H1 (cell line): ENCODE measurements at regions not wholly inside any gene's neighbourhood (a gene's known extent, or its start where the extent isn't known, plus 50 kb on each side); places are given as distances from the start of the nearest gene placed in this dataset.

Experiments
- CTCF ChIA-PET: fragments of 300-600 bp; sonication (Branson Sonifier 250); formaldehyde crosslinking; loops from one replicate; lab custom pipeline; 2021; ENCODE audit not compliant: partially characterized antibody; lab: Charles Lee
- POLR2A ChIA-PET: fragments of 300-600 bp; sonication (Branson Sonifier 250); formaldehyde crosslinking; loops from one replicate; lab custom pipeline; 2021; ENCODE audit warnings: inconsistent platforms; ENCODE audit not compliant: partially characterized antibody; lab: Charles Lee
- DNase-seq, 2 experiments: peaks; one replicate each; pipeline versions ENCODE4 v3.0.0 to v3.0.0-alpha.2; 2010 to 2022; ENCODE audit warnings: low spot score in 2 of 2, low read depth in 1 of 2, mixed read lengths in 1 of 2
- FAIRE-seq: peaks from 2 replicates; lab custom pipeline; 2011; peaks lifted over from hg19 to GRCh38; lab: Jason Lieb, UNC
- H2AFZ ChIP-seq: 2 replicates; pipeline ENCODE4 v1.8.1; 2012; ENCODE audit warnings: low read length, inconsistent platforms
- H2AK5ac ChIP-seq: 2 replicates; pipeline ENCODE4 v1.6.1; 2013; ENCODE audit warnings: low read depth, low read length
- H2BK120ac ChIP-seq: replicated peaks from 2 replicates; pipeline ENCODE3; 2013; ENCODE audit warnings: low read depth, low read length, inconsistent platforms
- H2BK12ac ChIP-seq: 2 replicates; pipeline ENCODE4 v1.6.1; 2013; ENCODE audit warnings: low read depth, low read length
- H2BK15ac ChIP-seq: 2 replicates; pipeline ENCODE4 v1.6.1; 2013; ENCODE audit warnings: low read length
- H2BK20ac ChIP-seq: 2 replicates; pipeline ENCODE4 v1.6.1; 2013; ENCODE audit warnings: low read length
- H2BK5ac ChIP-seq: 2 replicates; pipeline ENCODE4 v1.6.1; 2013; ENCODE audit warnings: low read depth, low read length
- H3K14ac ChIP-seq: 2 replicates; pipeline ENCODE4 v1.6.1; 2013; ENCODE audit warnings: inconsistent platforms; ENCODE audit not compliant: insufficient read length
- H3K18ac ChIP-seq: 2 replicates; pipeline ENCODE4 v1.6.1; 2013; ENCODE audit warnings: low read length; ENCODE audit errors: extremely low read depth
- H3K23ac ChIP-seq: 2 replicates; pipeline ENCODE4 v1.6.1; 2013; ENCODE audit warnings: inconsistent platforms; ENCODE audit not compliant: insufficient read length
- H3K23me2 ChIP-seq: 2 replicates; pipeline ENCODE4 v1.6.1; 2013; ENCODE audit warnings: low read depth, low read length
- H3K27ac ChIP-seq: 2 replicates; pipeline ENCODE4 v1.6.1; 2011; ENCODE audit warnings: low read depth, low read length, inconsistent platforms
- H3K27me3 ChIP-seq, 4 experiments: replicated peaks in 1 of 4; 1 replicate in 1 of 4; 2 replicates in 3 of 4; pipeline versions ENCODE4 v1.6.1 to v1.8.1; 2011 to 2013; ENCODE audit warnings: low read length in 3 of 4, mild to moderate bottlenecking in 3 of 4, inconsistent platforms in 2 of 4, mixed read lengths in 2 of 4, moderate library complexity in 1 of 4; ENCODE audit not compliant: control insufficient read depth in 3 of 4, insufficient read depth in 3 of 4; ENCODE audit errors: extremely low read depth in 1 of 4
- H3K36me3 ChIP-seq, 4 experiments: 2 replicates each; pipeline versions ENCODE4 v1.6.1 to v1.8.1; 2011 to 2013; ENCODE audit warnings: mild to moderate bottlenecking in 4 of 4, low read length in 3 of 4, moderate library complexity in 2 of 4, control low read depth in 1 of 4, inconsistent platforms in 1 of 4; ENCODE audit not compliant: insufficient read depth in 4 of 4, control insufficient read depth in 2 of 4
- H3K4ac ChIP-seq: replicated peaks from 2 replicates; pipeline ENCODE3; 2013; ENCODE audit warnings: low read length, low read depth, mixed read lengths, inconsistent platforms; ENCODE audit not compliant: insufficient read length
- H3K4me1 ChIP-seq, 4 experiments: replicated peaks in 1 of 4; 1 replicate in 1 of 4; 2 replicates in 3 of 4; pipeline versions ENCODE4 v1.6.1 to v1.8.1; 2011 to 2013; ENCODE audit warnings: low read length in 3 of 4, inconsistent platforms in 2 of 4, mixed read lengths in 1 of 4; ENCODE audit not compliant: insufficient read depth in 4 of 4, control insufficient read depth in 3 of 4
- H3K4me2 ChIP-seq, 2 experiments: 2 replicates each; pipeline versions ENCODE4 v1.6.1 to v1.8.1; 2011 to 2013; ENCODE audit warnings: low read depth in 2 of 2, low read length in 2 of 2, control low read depth in 1 of 2, inconsistent platforms in 1 of 2, mild to moderate bottlenecking in 1 of 2; ENCODE audit not compliant: insufficient read depth in 1 of 2
- H3K4me3 ChIP-seq, 4 experiments: fragments of 200-600, 300-600 bp in 1 of 4; sonication (generic), shearing (Covaris generic), sonication (Bioruptor Twin) in 1 of 4; 2 replicates each; pipeline versions ENCODE4 v1.5.1 to v1.8.1; 2011 to 2016; ENCODE audit warnings: low read length in 4 of 4, low read depth in 3 of 4, control low read depth in 2 of 4, inconsistent platforms in 2 of 4, mild to moderate bottlenecking in 2 of 4, mixed read lengths in 1 of 4, moderate library complexity in 1 of 4; ENCODE audit not compliant: insufficient read depth in 2 of 4; ENCODE audit errors: extremely low read depth in 1 of 4
- H3K56ac ChIP-seq: replicated peaks from 2 replicates; pipeline ENCODE3; 2013; ENCODE audit warnings: low read depth, mild to moderate bottlenecking, mixed read lengths, low read length, inconsistent platforms; ENCODE audit not compliant: insufficient read length
- H3K79me1 ChIP-seq: 2 replicates; pipeline ENCODE4 v1.6.1; 2013; ENCODE audit warnings: low read depth, low read length, control low read depth
- H3K79me2 ChIP-seq, 2 experiments: 2 replicates each; pipeline versions ENCODE4 v1.6.1 to v1.8.1; 2012 to 2013; ENCODE audit warnings: low read length in 2 of 2, mild to moderate bottlenecking in 2 of 2, inconsistent platforms in 1 of 2; ENCODE audit not compliant: insufficient read depth in 2 of 2, control insufficient read depth in 1 of 2
- H3K9ac ChIP-seq, 4 experiments: replicated peaks in 1 of 4; 1 replicate in 1 of 4; 2 replicates in 3 of 4; pipeline versions ENCODE4 v1.6.1 to v1.8.1; 2011 to 2013; ENCODE audit warnings: low read depth in 3 of 4, low read length in 3 of 4, control low read depth in 2 of 4, mild to moderate bottlenecking in 2 of 4, moderate library complexity in 2 of 4, inconsistent platforms in 1 of 4; ENCODE audit errors: extremely low read depth in 1 of 4
- H3K9me3 ChIP-seq, 2 experiments: 2 replicates each; pipeline versions ENCODE4 v1.6.1 to v1.8.1; 2012 to 2013; ENCODE audit warnings: mild to moderate bottlenecking in 2 of 2, moderate library complexity in 2 of 2, control low read depth in 1 of 2, inconsistent platforms in 1 of 2, low read depth in 1 of 2, low read length in 1 of 2, mixed read lengths in 1 of 2; ENCODE audit not compliant: insufficient read depth in 2 of 2
- H4K20me1 ChIP-seq, 2 experiments: replicated peaks in 1 of 2; 2 replicates each; pipeline versions ENCODE3 to v1.8.1; 2011 to 2013; ENCODE audit warnings: inconsistent platforms in 2 of 2, low read length in 2 of 2, mild to moderate bottlenecking in 1 of 2; ENCODE audit not compliant: insufficient read depth in 2 of 2, control insufficient read depth in 1 of 2
- H4K5ac ChIP-seq: 2 replicates; pipeline ENCODE4 v1.6.1; 2013; ENCODE audit warnings: low read length, low read depth, mixed read lengths, inconsistent platforms; ENCODE audit not compliant: insufficient read length
- H4K8ac ChIP-seq: 2 replicates; pipeline ENCODE4 v1.8.0; 2013; ENCODE audit warnings: mild to moderate bottlenecking, moderate library complexity, low read length, inconsistent platforms; ENCODE audit not compliant: insufficient read depth; ENCODE audit errors: extremely low read depth
- H4K91ac ChIP-seq: replicated peaks from 2 replicates; pipeline ENCODE3; 2013; ENCODE audit warnings: low read length, mixed read lengths, inconsistent platforms; ENCODE audit not compliant: insufficient read length
- NRF1 ChIP-seq: IDR thresholded peaks from 2 replicates; pipeline ENCODE4 v1.6.1; 2011; ENCODE audit warnings: mild to moderate bottlenecking, low read depth, low read length, improper control_type of control experiment
- POLR2A ChIP-seq, 2 experiments: IDR thresholded peaks; 1 replicate in 1 of 2; 2 replicates in 1 of 2; pipeline ENCODE4 v1.6.1; 2011; ENCODE audit warnings: low read depth in 2 of 2, low read length in 2 of 2, mild to moderate bottlenecking in 2 of 2; ENCODE audit errors: control extremely low read depth in 1 of 2
- SP4 ChIP-seq: IDR thresholded peaks from 2 replicates; pipeline ENCODE4 v1.6.1; 2012; ENCODE audit warnings: low read length, inconsistent platforms
- TAF7 ChIP-seq: optimal IDR thresholded peaks from 2 replicates; pipeline ENCODE3; 2011; ENCODE audit warnings: low read depth, mild to moderate bottlenecking, inconsistent platforms, low read length, moderate library complexity, borderline replicate concordance
- WGBS, 2 experiments: shearing (Covaris generic) in 1 of 2; methylation state at CpG; one replicate each; pipeline versions ENCODE4 v1.1.6 to v1.1.7; 2013 to 2015; ENCODE audit warnings: low lambda C conversion rate in 2 of 2, mixed read lengths in 2 of 2, inconsistent platforms in 1 of 2, low coverage in 1 of 2, missing lambda C conversion rate in 1 of 2; ENCODE audit not compliant: insufficient replicate concordance in 2 of 2, insufficient coverage in 1 of 2, insufficient read length in 1 of 2; ENCODE audit errors: extremely low coverage in 1 of 2, missing lambda C conversion rate in 1 of 2; 5-methylcytosine and 5-hydroxymethylcytosine counted together

DNA sequence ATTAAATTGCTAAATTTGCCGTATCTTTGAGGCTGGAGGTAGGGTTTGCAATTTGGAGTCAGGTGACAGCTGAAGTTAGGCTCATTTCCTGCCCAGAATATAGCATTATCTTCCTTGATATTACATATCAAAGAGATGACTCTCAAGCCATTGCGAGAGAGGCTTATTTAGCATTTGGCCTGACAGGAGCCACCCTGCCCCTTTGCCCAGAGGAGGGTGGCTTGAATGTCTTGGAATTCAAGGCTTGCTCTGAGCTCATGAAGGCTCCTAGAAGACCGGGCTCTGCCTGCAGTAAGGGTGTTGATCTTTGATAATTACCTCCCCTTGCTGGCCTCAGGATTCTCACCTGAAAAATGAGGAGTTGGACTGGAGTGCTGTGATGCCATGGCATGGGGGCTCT lies 251.4 kb upstream of the C2CD4B start:
- Histone ChIP-seq H2BK120ac (no peak overlapping the region), H3K4me1 (peaks cover 3 to 6% (median 5%) of the 10 kb centered on the region in 4 experiments; a peak in 6 of 7 replicates), H3K36me3 (no peaks in the 10 kb centered on the region; a peak in 2 of 8 replicates), H3K56ac (no peak overlapping the region), H3K9ac (no peak overlapping the region), H2AFZ (no peak overlapping the region), H4K8ac (no peak overlapping the region), H3K79me1 (peaks cover 6% of the 10 kb centered on the region; the same call in 1 of the 2 replicates), H3K79me2 (peaks cover 0 to 8% of the 10 kb centered on the region in 2 experiments; a peak in 1 of 4 replicates), H3K4ac (no peak overlapping the region), H3K18ac (no peak overlapping the region), H2BK15ac (0 out of 2 replicates have a peak overlapping the region, but pooled peaks have one; percentile 0), H3K23ac (no peak overlapping the region), H2BK12ac (no peak overlapping the region), H3K27ac (no peak overlapping the region), H2BK20ac (no peak overlapping the region), H4K5ac (no peak overlapping the region), H4K20me1 (no peaks in the 10 kb centered on the region), H3K14ac (no peak overlapping the region), H2AK5ac (no peak overlapping the region), H3K9me3 (no peaks in the 10 kb centered on the region), H3K27me3 (no peaks in the 10 kb centered on the region), H3K23me2 (no peaks in the 10 kb centered on the region), H4K91ac (no peak overlapping the region), H2BK5ac (no peak overlapping the region), H3K4me2 (no peak overlapping the region), H3K4me3 (no peak overlapping the region)
- POLR2A ChIA-PET, result interaction anchor here (1.2 to 1.4 kb wide), 3 partner anchors 10 to 30 kb away, joined by 3 to 4 read pairs (median 3); no protein-coding TSS in a partner anchor
- FAIRE-seq, result no peak
- CTCF ChIA-PET, result interaction anchor here (0.7 to 2.1 kb wide), 9 partner anchors 11 to 62 kb away, joined by 3 to 6 read pairs (median 4); no protein-coding TSS in a partner anchor
- DNase-seq, result no peak
- WGBS, 2 experiments, result 71% methylated on average over 3 of the region's 3 CpGs; no CpG with 5 or more reads in 1 of the 2 experiments
- TF ChIP-seq NRF1 (no peak), POLR2A (IDR thresholded peaks at IDR 0.05; ENCODE audit: control extremely low read depth in 1 of 2, low read depth in 2 of 2, low read length in 2 of 2) (no peak), TAF7 (no peak), SP4 (no peak)
